Panc1 (cell line): ENCODE measurements at regions not wholly inside any gene's neighbourhood (a gene's known extent, or its start where the extent isn't known, plus 50 kb on each side); places are given as distances from the start of the nearest gene placed in this dataset.

Experiments
- ATAC-seq: fragments of 200-7000 bp; cut with Tn5 transposase; 2 replicates; pipeline ENCODE4 v1.9.1; 2020; ENCODE audit warnings: mild to moderate bottlenecking, moderate library complexity
- BruUV-seq: library from RNA; stranded (reverse); fragments of 400-500 nt; replicated peaks from 2 replicates; lab custom pipeline; 2021; lab: Mats Ljungman, UMichigan
- CTCF ChIA-PET: fragments of 300-600 bp; sonication (Branson Sonifier 250); formaldehyde crosslinking; loops from one replicate; lab custom pipeline; 2022; ENCODE audit warnings: antibody characterized with exemption; lab: Charles Lee
- POLR2A ChIA-PET: fragments of 300-600 bp; sonication (Branson Sonifier 250); formaldehyde crosslinking; loops from one replicate; lab custom pipeline; 2022; ENCODE audit warnings: antibody characterized with exemption; lab: Charles Lee
- DNase-seq: peaks from one replicate; pipeline ENCODE4 v3.0.0-alpha.2; 2010; ENCODE audit warnings: low read depth, low spot score
- H3K27ac ChIP-seq: 2 replicates; pipeline ENCODE4 v1.5.1; 2011; ENCODE audit warnings: mild to moderate bottlenecking, low read length, inconsistent platforms
- H3K27me3 ChIP-seq: fragments of 200-500 bp; sonication (Bioruptor generic); 2 replicates; pipeline ENCODE4 v1.6.0; 2014; ENCODE audit warnings: low read length, inconsistent platforms; ENCODE audit not compliant: control insufficient read depth, insufficient read depth
- H3K36me3 ChIP-seq: fragments of 200-500 bp; sonication (Bioruptor generic); 2 replicates; pipeline ENCODE4 v1.5.1; 2014; ENCODE audit warnings: inconsistent platforms, mild to moderate bottlenecking, low read length, moderate library complexity; ENCODE audit not compliant: control insufficient read depth, insufficient read depth
- H3K4me1 ChIP-seq: 2 replicates; pipeline ENCODE4 v1.5.1; 2011; ENCODE audit warnings: inconsistent platforms, mild to moderate bottlenecking, low read length, moderate library complexity; ENCODE audit not compliant: control insufficient read depth, insufficient read depth
- H3K4me3 ChIP-seq, 2 experiments: 2 replicates each; pipeline ENCODE4 v1.5.1; 2011 to 2012; ENCODE audit warnings: low read depth in 2 of 2, low read length in 2 of 2, mild to moderate bottlenecking in 2 of 2, inconsistent platforms in 1 of 2, moderate library complexity in 1 of 2
- H3K9me3 ChIP-seq: fragments of 200-500 bp; sonication (Bioruptor generic); 2 replicates; pipeline ENCODE4 v1.5.1; 2014; ENCODE audit warnings: low read depth, mild to moderate bottlenecking, inconsistent platforms, low read length, moderate library complexity; ENCODE audit not compliant: control insufficient read depth, insufficient read depth
- CTCF ChIP-seq: fragments of 450-650 bp; IDR thresholded peaks from 2 replicates; pipeline ENCODE4 v1.5.1; 2017; ENCODE audit warnings: mild to moderate bottlenecking
- POLR2AphosphoS5 ChIP-seq: IDR thresholded peaks from 2 replicates; pipeline ENCODE4 v1.6.1; 2012; ENCODE audit warnings: mild to moderate bottlenecking, low read depth, low read length, moderate library complexity
- SIN3A ChIP-seq: IDR thresholded peaks from 2 replicates; pipeline ENCODE4 v1.6.1; 2012; ENCODE audit warnings: low read depth, mild to moderate bottlenecking, low read length, moderate library complexity, borderline replicate concordance; ENCODE audit not compliant: insufficient read depth
- TCF7L2 ChIP-seq: IDR thresholded peaks from 2 replicates; pipeline ENCODE4 v1.6.1; 2011; ENCODE audit warnings: mild to moderate bottlenecking, low read depth, low read length, inconsistent platforms
- in situ Hi-C: cut with HindIII; loops from 2 replicates; pipeline ENCODE4 v1.10.0; 2016; ENCODE audit warnings: low sequenced_read_pairs, low pct_unique_long_range_greater_than_20kb
- intact Hi-C: fragments of 100-400 bp; cut with micrococcal nuclease; formaldehyde crosslinking; loops from one replicate; pipeline ENCODE4 v1.10.0; 2022; ENCODE audit not compliant: unreplicated experiment
- TF ChIP-seq, protein P1 (sequence below), 2 experiments: IDR thresholded peaks; 2 replicates each; pipeline ENCODE4 v1.6.1; 2011 to 2012; ENCODE audit warnings: low read depth in 2 of 2, control low read depth in 1 of 2, low read length in 1 of 2, mild to moderate bottlenecking in 1 of 2, moderate library complexity in 1 of 2; ENCODE audit not compliant: insufficient read depth in 1 of 2

GRCh38 chr7:19407270-19407669 lies 262.0 kb upstream of the FERD3L start:
- no peak for DNase-seq
- no peaks in the 10 kb centered on the region for H3K36me3 ChIP-seq
- no peaks in the 10 kb centered on the region for H3K27me3 ChIP-seq
- ChIA-PET CTCF (no interaction called here), POLR2A (interaction anchor here (0.6 kb wide), 1 partner anchor 614 kb away, joined by 5 read pairs; no protein-coding TSS in a partner anchor)
- TF ChIP-seq CTCF (no peak), SIN3A (no peak), TCF7L2 (no peak), POLR2AphosphoS5 (no peak)
- TF ChIP-seq, protein P1, sequence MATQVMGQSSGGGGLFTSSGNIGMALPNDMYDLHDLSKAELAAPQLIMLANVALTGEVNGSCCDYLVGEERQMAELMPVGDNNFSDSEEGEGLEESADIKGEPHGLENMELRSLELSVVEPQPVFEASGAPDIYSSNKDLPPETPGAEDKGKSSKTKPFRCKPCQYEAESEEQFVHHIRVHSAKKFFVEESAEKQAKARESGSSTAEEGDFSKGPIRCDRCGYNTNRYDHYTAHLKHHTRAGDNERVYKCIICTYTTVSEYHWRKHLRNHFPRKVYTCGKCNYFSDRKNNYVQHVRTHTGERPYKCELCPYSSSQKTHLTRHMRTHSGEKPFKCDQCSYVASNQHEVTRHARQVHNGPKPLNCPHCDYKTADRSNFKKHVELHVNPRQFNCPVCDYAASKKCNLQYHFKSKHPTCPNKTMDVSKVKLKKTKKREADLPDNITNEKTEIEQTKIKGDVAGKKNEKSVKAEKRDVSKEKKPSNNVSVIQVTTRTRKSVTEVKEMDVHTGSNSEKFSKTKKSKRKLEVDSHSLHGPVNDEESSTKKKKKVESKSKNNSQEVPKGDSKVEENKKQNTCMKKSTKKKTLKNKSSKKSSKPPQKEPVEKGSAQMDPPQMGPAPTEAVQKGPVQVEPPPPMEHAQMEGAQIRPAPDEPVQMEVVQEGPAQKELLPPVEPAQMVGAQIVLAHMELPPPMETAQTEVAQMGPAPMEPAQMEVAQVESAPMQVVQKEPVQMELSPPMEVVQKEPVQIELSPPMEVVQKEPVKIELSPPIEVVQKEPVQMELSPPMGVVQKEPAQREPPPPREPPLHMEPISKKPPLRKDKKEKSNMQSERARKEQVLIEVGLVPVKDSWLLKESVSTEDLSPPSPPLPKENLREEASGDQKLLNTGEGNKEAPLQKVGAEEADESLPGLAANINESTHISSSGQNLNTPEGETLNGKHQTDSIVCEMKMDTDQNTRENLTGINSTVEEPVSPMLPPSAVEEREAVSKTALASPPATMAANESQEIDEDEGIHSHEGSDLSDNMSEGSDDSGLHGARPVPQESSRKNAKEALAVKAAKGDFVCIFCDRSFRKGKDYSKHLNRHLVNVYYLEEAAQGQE (IDR thresholded peaks at IDR 0.05; ENCODE audit: insufficient read depth in 1 of 2, low read depth in 2 of 2, low read length in 1 of 2), result no peak
- in situ Hi-C loops (no loop called here), intact Hi-C loops (no loop called here)
- BruUV-seq, result no TSS peak
- peaks cover 5% of the 10 kb centered on the region; the same call in 1 of the 2 replicates for H3K4me1 ChIP-seq
- no peak overlapping the region for H3K4me3 ChIP-seq
- ATAC-seq, result no peak
- H3K27ac ChIP-seq, result peak overlapping the region; percentile 65; the same call in 1 of the 2 replicates
- peaks cover 11% of the 10 kb centered on the region; the same call in 1 of the 2 replicates for H3K9me3 ChIP-seq

- no peak overlapping the region for H3K4me3 ChIP-seq
- no peaks in the 10 kb centered on the region for H3K36me3 ChIP-seq
- H3K4me1 ChIP-seq, result peaks cover 5% of the 10 kb centered on the region; the same call in 1 of the 2 replicates
- peak overlapping the region; percentile 89 for H3K27ac ChIP-seq
- peaks cover 23% of the 10 kb centered on the region; the same call in 1 of the 2 replicates for H3K9me3 ChIP-seq
- intact Hi-C loops, result no loop called here
- DNase-seq (no peak), ATAC-seq (no peak)
- no peaks in the 10 kb centered on the region for H3K27me3 ChIP-seq
- ChIA-PET POLR2A (interaction anchor here (0.6 to 0.7 kb wide), 2 partner anchors 157 to 1073 kb away, joined by 4 read pairs; no protein-coding TSS in a partner anchor), CTCF (no interaction called here)
- TSS peak; percentile 84 for BruUV-seq
- TF ChIP-seq TCF7L2 (no peak), POLR2AphosphoS5 (no peak), CTCF (no peak), SIN3A (no peak)
- TF ChIP-seq, protein P1 (IDR thresholded peaks at IDR 0.05; ENCODE audit: insufficient read depth in 1 of 2, low read depth in 2 of 2, low read length in 1 of 2), result no peak
- in situ Hi-C loops, result no loop called here
These were observed 260.3 kb upstream of the FERD3L start for GRCh38 chr7:19405541-19405940.
